ENCODE measurements at regions not wholly inside any gene's neighbourhood (a gene's known extent, or its start where the extent isn't known, plus 50 kb on each side); places are given as distances from the start of the nearest gene placed in this dataset.
"Not testable (repeated sequence)": the region's sequence is repeated elsewhere in the genome, so short reads cannot be mapped to it uniquely, and the experiment has no call there.

- H3K4me2 ChIP-seq: no peak overlapping the region
- H3K79me2 ChIP-seq (ENCODE audit: low read depth): no peaks in the 10 kb centered on the region
- H3K4me1 ChIP-seq (replicated peaks; ENCODE audit: insufficient read depth): no peaks in the 10 kb centered on the region
- H3F3A ChIP-seq (ENCODE audit: insufficient read depth, low read depth): no peaks in the 10 kb centered on the region
- CTCF ChIA-PET: no interaction called here
- no peaks in the 10 kb centered on the region; the same call in 1 of the 2 replicates for H3K9me2 ChIP-seq (ENCODE audit: insufficient read depth)
- H4K20me1 ChIP-seq (ENCODE audit: insufficient read depth): no peaks in the 10 kb centered on the region
- H3K27ac ChIP-seq: no peak overlapping the region
- no peak for DNase-seq
- H3K9me3 ChIP-seq (ENCODE audit: insufficient read depth, low read depth): no peaks in the 10 kb centered on the region
- H2AFZ ChIP-seq: no peak overlapping the region
- intact Hi-C loops (cut with micrococcal nuclease; ENCODE audit: unreplicated experiment): no loop called here
- no peak overlapping the region for H3K4me3 ChIP-seq
- POLR2A ChIA-PET (ENCODE audit: unreplicated experiment): no interaction called here
- TF ChIP-seq EZH2 (IDR thresholded peaks at IDR 0.05; ENCODE audit: low read depth): no peak
- TF ChIP-seq, protein P1, sequence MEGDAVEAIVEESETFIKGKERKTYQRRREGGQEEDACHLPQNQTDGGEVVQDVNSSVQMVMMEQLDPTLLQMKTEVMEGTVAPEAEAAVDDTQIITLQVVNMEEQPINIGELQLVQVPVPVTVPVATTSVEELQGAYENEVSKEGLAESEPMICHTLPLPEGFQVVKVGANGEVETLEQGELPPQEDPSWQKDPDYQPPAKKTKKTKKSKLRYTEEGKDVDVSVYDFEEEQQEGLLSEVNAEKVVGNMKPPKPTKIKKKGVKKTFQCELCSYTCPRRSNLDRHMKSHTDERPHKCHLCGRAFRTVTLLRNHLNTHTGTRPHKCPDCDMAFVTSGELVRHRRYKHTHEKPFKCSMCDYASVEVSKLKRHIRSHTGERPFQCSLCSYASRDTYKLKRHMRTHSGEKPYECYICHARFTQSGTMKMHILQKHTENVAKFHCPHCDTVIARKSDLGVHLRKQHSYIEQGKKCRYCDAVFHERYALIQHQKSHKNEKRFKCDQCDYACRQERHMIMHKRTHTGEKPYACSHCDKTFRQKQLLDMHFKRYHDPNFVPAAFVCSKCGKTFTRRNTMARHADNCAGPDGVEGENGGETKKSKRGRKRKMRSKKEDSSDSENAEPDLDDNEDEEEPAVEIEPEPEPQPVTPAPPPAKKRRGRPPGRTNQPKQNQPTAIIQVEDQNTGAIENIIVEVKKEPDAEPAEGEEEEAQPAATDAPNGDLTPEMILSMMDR (conservative IDR thresholded peaks at IDR 0.05): no peak
- H3K36me3 ChIP-seq (ENCODE audit: low read depth): no peaks in the 10 kb centered on the region
- no peaks in the 10 kb centered on the region for H3K27me3 ChIP-seq (ENCODE audit: insufficient read depth, low read depth)
- BruUV-seq (replicated peaks): no TSS peak
Observed at GRCh38 chr7:10521306-10521705, 452.4 kb upstream of the PHF14 start.

GRCh38 chr7:10533429-10533828 lies 440.2 kb upstream of the PHF14 start:
- CTCF ChIA-PET; H3K36me3 ChIP-seq (ENCODE audit: low read depth); H3K4me2 ChIP-seq; H3K27ac ChIP-seq; intact Hi-C loops (cut with micrococcal nuclease; ENCODE audit: unreplicated experiment); H3K27me3 ChIP-seq (ENCODE audit: insufficient read depth, low read depth); H3K4me1 ChIP-seq (replicated peaks; ENCODE audit: insufficient read depth); H4K20me1 ChIP-seq (ENCODE audit: insufficient read depth); H3K4me3 ChIP-seq; H3F3A ChIP-seq (ENCODE audit: insufficient read depth, low read depth); H3K9me3 ChIP-seq (ENCODE audit: insufficient read depth, low read depth); H2AFZ ChIP-seq; POLR2A ChIA-PET (ENCODE audit: unreplicated experiment); BruUV-seq (replicated peaks); H3K9me2 ChIP-seq (ENCODE audit: insufficient read depth); DNase-seq; H3K79me2 ChIP-seq (ENCODE audit: low read depth): not testable (repeated sequence)

GRCh38 chr7:10536561-10536960 lies 437.1 kb upstream of the PHF14 start:
- Histone ChIP-seq H3K4me1 (replicated peaks; ENCODE audit: insufficient read depth) (no peaks in the 10 kb centered on the region), H3K9me3 (ENCODE audit: insufficient read depth, low read depth) (no peaks in the 10 kb centered on the region), H3K4me3 (no peak overlapping the region), H2AFZ (no peak overlapping the region), H4K20me1 (ENCODE audit: insufficient read depth) (no peaks in the 10 kb centered on the region), H3K9me2 (ENCODE audit: insufficient read depth) (0 out of 2 replicates have a peak, but pooled peaks cover 5% of the 10 kb centered on the region), H3K27me3 (ENCODE audit: insufficient read depth, low read depth) (no peaks in the 10 kb centered on the region), H3K4me2 (no peak overlapping the region), H3K27ac (no peak overlapping the region), H3K79me2 (ENCODE audit: low read depth) (no peaks in the 10 kb centered on the region), H3K36me3 (ENCODE audit: low read depth) (no peaks in the 10 kb centered on the region), H3F3A (ENCODE audit: insufficient read depth, low read depth) (no peaks in the 10 kb centered on the region)
- CTCF ChIA-PET: no interaction called here
- no TSS peak for BruUV-seq (replicated peaks)
- DNase-seq: no peak
- POLR2A ChIA-PET (ENCODE audit: unreplicated experiment): no interaction called here
- intact Hi-C loops (cut with micrococcal nuclease; ENCODE audit: unreplicated experiment): no loop called here
- TF ChIP-seq, protein P1 (conservative IDR thresholded peaks at IDR 0.05): no peak
- TF ChIP-seq EZH2 (IDR thresholded peaks at IDR 0.05; ENCODE audit: low read depth): no peak

DNA sequence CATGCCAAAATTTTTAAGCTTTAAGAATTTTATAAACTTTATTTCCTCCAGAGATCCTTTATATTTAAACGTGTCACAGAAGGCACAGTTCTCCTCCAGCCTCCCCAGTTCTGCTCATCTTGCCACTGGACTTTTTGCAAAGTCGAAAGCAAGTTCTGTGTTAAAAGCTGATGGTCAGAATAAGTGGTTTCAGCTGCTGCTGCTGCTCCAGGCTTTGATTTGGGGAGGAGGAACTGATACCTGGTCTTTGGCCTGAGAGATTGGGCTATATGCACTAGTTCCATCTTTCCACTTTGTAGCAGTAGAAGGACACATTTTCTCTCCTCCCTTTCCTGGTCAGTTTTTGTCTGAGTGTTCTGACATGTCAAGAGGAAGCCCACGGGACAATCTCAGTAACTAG lies 435.9 kb upstream of the PHF14 start:
- Histone ChIP-seq H3K9me2 (ENCODE audit: insufficient read depth) (0 out of 2 replicates have a peak, but pooled peaks cover 5% of the 10 kb centered on the region), H3K4me1 (replicated peaks; ENCODE audit: insufficient read depth) (no peaks in the 10 kb centered on the region), H3K27ac (no peak overlapping the region), H3F3A (ENCODE audit: insufficient read depth, low read depth) (no peaks in the 10 kb centered on the region), H3K9me3 (ENCODE audit: insufficient read depth, low read depth) (no peaks in the 10 kb centered on the region), H3K27me3 (ENCODE audit: insufficient read depth, low read depth) (no peaks in the 10 kb centered on the region), H3K36me3 (ENCODE audit: low read depth) (no peaks in the 10 kb centered on the region), H3K79me2 (ENCODE audit: low read depth) (no peaks in the 10 kb centered on the region), H3K4me2 (no peak overlapping the region), H2AFZ (no peak overlapping the region), H3K4me3 (no peak overlapping the region), H4K20me1 (ENCODE audit: insufficient read depth) (no peaks in the 10 kb centered on the region)
- ChIA-PET POLR2A (ENCODE audit: unreplicated experiment) (no interaction called here), CTCF (no interaction called here)
- BruUV-seq (replicated peaks): no TSS peak
- no peak for TF ChIP-seq EZH2 (IDR thresholded peaks at IDR 0.05; ENCODE audit: low read depth)
- TF ChIP-seq, protein P1 (conservative IDR thresholded peaks at IDR 0.05): no peak
- intact Hi-C loops (cut with micrococcal nuclease; ENCODE audit: unreplicated experiment): no loop called here
- no peak for DNase-seq
